ENCODE measurements at regions not wholly inside any gene's neighbourhood (a gene's known extent, or its start where the extent isn't known, plus 50 kb on each side); places are given as distances from the start of the nearest gene placed in this dataset.

- H3K36me3 ChIP-seq (ENCODE audit: control insufficient read depth in 1 of 2, insufficient read depth in 2 of 2, low read length in 2 of 2), result no peaks in the 10 kb centered on the region
- H4K8ac ChIP-seq (ENCODE audit: low read depth, low read length), result no peak overlapping the region
- H2BK120ac ChIP-seq (ENCODE audit: insufficient read depth, low read length, poor library complexity), result no peak overlapping the region
- no peak overlapping the region for H4K12ac ChIP-seq (ENCODE audit: low read depth, low read length)
- H2BK12ac ChIP-seq (ENCODE audit: low read length), result no peak overlapping the region
- H2AK5ac ChIP-seq (ENCODE audit: low read length), result no peak overlapping the region
- no peak overlapping the region for H3K4me3 ChIP-seq (ENCODE audit: low read depth, low read length)
- H3K9ac ChIP-seq (ENCODE audit: low read length), result no peak overlapping the region
- H2BK5ac ChIP-seq (ENCODE audit: low read depth, low read length, poor library complexity), result no peak overlapping the region
- no peak overlapping the region for H3K18ac ChIP-seq (ENCODE audit: low read length)
- H3K23ac ChIP-seq (ENCODE audit: low read length), result no peak overlapping the region
- no peak overlapping the region for H3K14ac ChIP-seq (ENCODE audit: low read length)
- DNase-seq, result no peak
- H3K4ac ChIP-seq (ENCODE audit: low read depth, low read length), result no peak overlapping the region
- H2AFZ ChIP-seq (ENCODE audit: insufficient read depth, low read length, poor library complexity), result no peak overlapping the region
- whole genome bisulfite sequencing (ENCODE audit: extremely low coverage, insufficient coverage, insufficient read length), result no CpG with 5 or more reads among the region's 3 CpGs
- no peak overlapping the region for H3K27ac ChIP-seq (ENCODE audit: low read depth, low read length)
- no peaks in the 10 kb centered on the region for H3K79me2 ChIP-seq (ENCODE audit: control insufficient read depth, insufficient read depth, low read length, poor library complexity)
- no peaks in the 10 kb centered on the region for H3K27me3 ChIP-seq (ENCODE audit: insufficient read depth, low read length)
- H4K91ac ChIP-seq (ENCODE audit: low read depth, low read length), result no peak overlapping the region
- peaks cover 1% of the 10 kb centered on the region for H3K79me1 ChIP-seq (ENCODE audit: low read length)
- peaks cover 0 to 3% of the 10 kb centered on the region in 2 experiments for H3K4me1 ChIP-seq (ENCODE audit: control insufficient read depth in 1 of 2, insufficient read depth in 2 of 2, low read length in 2 of 2)
- H3K9me3 ChIP-seq (ENCODE audit: insufficient read depth, low read depth, low read length), result no peaks in the 10 kb centered on the region
- no peak overlapping the region for H3K4me2 ChIP-seq (ENCODE audit: low read length)
These were observed 390.6 kb downstream of the GPM6A start for GRCh38 chr4:175421506-175421905.

GRCh38 chr4:175422331-175422730 is 389.7 kb downstream of the GPM6A start:
- Histone ChIP-seq H3K9ac (ENCODE audit: low read length) (no peak overlapping the region), H3K27ac (ENCODE audit: low read depth, low read length) (no peak overlapping the region), H2AFZ (ENCODE audit: insufficient read depth, low read length, poor library complexity) (no peak overlapping the region), H3K79me2 (ENCODE audit: control insufficient read depth, insufficient read depth, low read length, poor library complexity) (no peaks in the 10 kb centered on the region), H3K79me1 (ENCODE audit: low read length) (peaks cover 1% of the 10 kb centered on the region), H2BK120ac (ENCODE audit: insufficient read depth, low read length, poor library complexity) (no peak overlapping the region), H3K18ac (ENCODE audit: low read length) (no peak overlapping the region), H2BK12ac (ENCODE audit: low read length) (no peak overlapping the region), H3K36me3 (ENCODE audit: control insufficient read depth in 1 of 2, insufficient read depth in 2 of 2, low read length in 2 of 2) (no peaks in the 10 kb centered on the region), H3K4ac (ENCODE audit: low read depth, low read length) (no peak overlapping the region), H4K8ac (ENCODE audit: low read depth, low read length) (no peak overlapping the region), H3K14ac (ENCODE audit: low read length) (no peak overlapping the region), H3K27me3 (ENCODE audit: insufficient read depth, low read length) (no peaks in the 10 kb centered on the region), H2BK5ac (ENCODE audit: low read depth, low read length, poor library complexity) (no peak overlapping the region), H4K91ac (ENCODE audit: low read depth, low read length) (no peak overlapping the region), H3K4me3 (ENCODE audit: low read depth, low read length) (no peak overlapping the region), H3K23ac (ENCODE audit: low read length) (no peak overlapping the region), H3K4me1 (ENCODE audit: control insufficient read depth in 1 of 2, insufficient read depth in 2 of 2, low read length in 2 of 2) (peaks cover 0 to 3% of the 10 kb centered on the region in 2 experiments), H3K4me2 (ENCODE audit: low read length) (no peak overlapping the region), H2AK5ac (ENCODE audit: low read length) (no peak overlapping the region), H3K9me3 (ENCODE audit: insufficient read depth, low read depth, low read length) (no peaks in the 10 kb centered on the region), H4K12ac (ENCODE audit: low read depth, low read length) (no peak overlapping the region)
- WGBS (ENCODE audit: extremely low coverage, insufficient coverage, insufficient read length), result no CpG with 5 or more reads among the region's 2 CpGs
- no peak for DNase-seq

GRCh38 chr4:175424111-175424510 is 388.0 kb downstream of the GPM6A start:
- Histone ChIP-seq H2BK120ac (ENCODE audit: insufficient read depth, low read length, poor library complexity) (no peak overlapping the region), H3K23ac (ENCODE audit: low read length) (no peak overlapping the region), H2BK5ac (ENCODE audit: low read depth, low read length, poor library complexity) (no peak overlapping the region), H3K36me3 (ENCODE audit: control insufficient read depth in 1 of 2, insufficient read depth in 2 of 2, low read length in 2 of 2) (no peaks in the 10 kb centered on the region), H4K8ac (ENCODE audit: low read depth, low read length) (no peak overlapping the region), H4K12ac (ENCODE audit: low read depth, low read length) (no peak overlapping the region), H3K79me1 (ENCODE audit: low read length) (peaks cover 1% of the 10 kb centered on the region), H3K4me2 (ENCODE audit: low read length) (no peak overlapping the region), H2AFZ (ENCODE audit: insufficient read depth, low read length, poor library complexity) (no peak overlapping the region), H3K9ac (ENCODE audit: low read length) (no peak overlapping the region), H3K79me2 (ENCODE audit: control insufficient read depth, insufficient read depth, low read length, poor library complexity) (no peaks in the 10 kb centered on the region), H3K14ac (ENCODE audit: low read length) (no peak overlapping the region), H3K4me3 (ENCODE audit: low read depth, low read length) (no peak overlapping the region), H4K91ac (ENCODE audit: low read depth, low read length) (no peak overlapping the region), H3K4me1 (ENCODE audit: control insufficient read depth in 1 of 2, insufficient read depth in 2 of 2, low read length in 2 of 2) (peaks cover 0 to 2% of the 10 kb centered on the region in 2 experiments), H3K27me3 (ENCODE audit: insufficient read depth, low read length) (no peaks in the 10 kb centered on the region), H2BK12ac (ENCODE audit: low read length) (no peak overlapping the region), H3K18ac (ENCODE audit: low read length) (no peak overlapping the region), H2AK5ac (ENCODE audit: low read length) (no peak overlapping the region), H3K27ac (ENCODE audit: low read depth, low read length) (no peak overlapping the region), H3K9me3 (ENCODE audit: insufficient read depth, low read depth, low read length) (no peaks in the 10 kb centered on the region), H3K4ac (ENCODE audit: low read depth, low read length) (no peak overlapping the region)
- WGBS (ENCODE audit: extremely low coverage, insufficient coverage, insufficient read length), result no CpG with 5 or more reads among the region's 4 CpGs
- peak in 1 of 2 donors; percentile 34 for DNase-seq

GRCh38 chr4:175427751-175428150 is 384.3 kb downstream of the GPM6A start:
- Histone ChIP-seq H3K27me3 (ENCODE audit: insufficient read depth, low read length) (no peaks in the 10 kb centered on the region), H3K18ac (ENCODE audit: low read length) (no peak overlapping the region), H2BK5ac (ENCODE audit: low read depth, low read length, poor library complexity) (no peak overlapping the region), H4K8ac (ENCODE audit: low read depth, low read length) (no peak overlapping the region), H4K12ac (ENCODE audit: low read depth, low read length) (no peak overlapping the region), H2BK120ac (ENCODE audit: insufficient read depth, low read length, poor library complexity) (no peak overlapping the region), H2BK12ac (ENCODE audit: low read length) (no peak overlapping the region), H3K79me2 (ENCODE audit: control insufficient read depth, insufficient read depth, low read length, poor library complexity) (no peaks in the 10 kb centered on the region), H3K9ac (ENCODE audit: low read length) (no peak overlapping the region), H2AK5ac (ENCODE audit: low read length) (no peak overlapping the region), H3K36me3 (ENCODE audit: control insufficient read depth in 1 of 2, insufficient read depth in 2 of 2, low read length in 2 of 2) (no peaks in the 10 kb centered on the region), H3K79me1 (ENCODE audit: low read length) (no peaks in the 10 kb centered on the region), H3K4me2 (ENCODE audit: low read length) (no peak overlapping the region), H3K27ac (ENCODE audit: low read depth, low read length) (no peak overlapping the region), H3K23ac (ENCODE audit: low read length) (no peak overlapping the region), H3K4me1 (ENCODE audit: control insufficient read depth in 1 of 2, insufficient read depth in 2 of 2, low read length in 2 of 2) (no peaks in the 10 kb centered on the region), H4K91ac (ENCODE audit: low read depth, low read length) (no peak overlapping the region), H2AFZ (ENCODE audit: insufficient read depth, low read length, poor library complexity) (no peak overlapping the region), H3K9me3 (ENCODE audit: insufficient read depth, low read depth, low read length) (no peaks in the 10 kb centered on the region), H3K4ac (ENCODE audit: low read depth, low read length) (no peak overlapping the region), H3K14ac (ENCODE audit: low read length) (no peak overlapping the region), H3K4me3 (ENCODE audit: low read depth, low read length) (no peak overlapping the region)
- DNase-seq, result no peak
- no CpG with 5 or more reads among the region's 44 CpGs for WGBS (ENCODE audit: extremely low coverage, insufficient coverage, insufficient read length)
